ENCODE measurements at regions not wholly inside any gene's neighbourhood (a gene's known extent, or its start where the extent isn't known, plus 50 kb on each side); places are given as distances from the start of the nearest gene placed in this dataset.
"Not testable (repeated sequence)": the region's sequence is repeated elsewhere in the genome, so short reads cannot be mapped to it uniquely, and the experiment has no call there.

DNA sequence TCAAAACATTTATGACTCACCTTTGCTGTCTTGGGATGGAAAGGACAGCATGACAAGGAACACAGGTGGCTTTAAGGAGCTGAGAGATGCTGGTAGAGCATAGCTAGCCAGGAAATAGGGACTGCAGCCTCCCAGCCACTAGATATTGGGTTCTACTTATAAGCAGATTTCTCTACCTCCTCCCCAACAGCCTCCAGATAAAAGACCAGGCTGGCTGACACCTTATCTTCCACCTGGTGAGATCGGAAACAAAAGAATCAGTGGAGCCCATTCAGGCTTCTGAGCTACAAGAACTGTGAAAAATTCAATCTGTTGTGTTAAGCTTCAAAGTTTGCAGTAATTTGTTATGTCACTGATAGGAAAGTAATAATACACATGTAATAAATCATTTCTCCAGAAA lies 1278.5 kb upstream of the ZEB2 start:
- H3K4me3 ChIP-seq (ENCODE audit: low read depth, low read length), result no peak overlapping the region
- in situ Hi-C loops (cut with HindIII; ENCODE audit: low pct_ligation_motif_present, low sequenced_read_pairs), result no loop called here
- TF ChIP-seq, protein P1, sequence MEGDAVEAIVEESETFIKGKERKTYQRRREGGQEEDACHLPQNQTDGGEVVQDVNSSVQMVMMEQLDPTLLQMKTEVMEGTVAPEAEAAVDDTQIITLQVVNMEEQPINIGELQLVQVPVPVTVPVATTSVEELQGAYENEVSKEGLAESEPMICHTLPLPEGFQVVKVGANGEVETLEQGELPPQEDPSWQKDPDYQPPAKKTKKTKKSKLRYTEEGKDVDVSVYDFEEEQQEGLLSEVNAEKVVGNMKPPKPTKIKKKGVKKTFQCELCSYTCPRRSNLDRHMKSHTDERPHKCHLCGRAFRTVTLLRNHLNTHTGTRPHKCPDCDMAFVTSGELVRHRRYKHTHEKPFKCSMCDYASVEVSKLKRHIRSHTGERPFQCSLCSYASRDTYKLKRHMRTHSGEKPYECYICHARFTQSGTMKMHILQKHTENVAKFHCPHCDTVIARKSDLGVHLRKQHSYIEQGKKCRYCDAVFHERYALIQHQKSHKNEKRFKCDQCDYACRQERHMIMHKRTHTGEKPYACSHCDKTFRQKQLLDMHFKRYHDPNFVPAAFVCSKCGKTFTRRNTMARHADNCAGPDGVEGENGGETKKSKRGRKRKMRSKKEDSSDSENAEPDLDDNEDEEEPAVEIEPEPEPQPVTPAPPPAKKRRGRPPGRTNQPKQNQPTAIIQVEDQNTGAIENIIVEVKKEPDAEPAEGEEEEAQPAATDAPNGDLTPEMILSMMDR (IDR thresholded peaks at IDR 0.05; ENCODE audit: low read depth, low read length, missing control alignments), result no peak
- no peak overlapping the region for H3K27ac ChIP-seq
- H3K27me3 ChIP-seq (replicated peaks), result no peaks in the 10 kb centered on the region
- no peak for DNase-seq
- H3K36me3 ChIP-seq (replicated peaks), result no peaks in the 10 kb centered on the region

DNA sequence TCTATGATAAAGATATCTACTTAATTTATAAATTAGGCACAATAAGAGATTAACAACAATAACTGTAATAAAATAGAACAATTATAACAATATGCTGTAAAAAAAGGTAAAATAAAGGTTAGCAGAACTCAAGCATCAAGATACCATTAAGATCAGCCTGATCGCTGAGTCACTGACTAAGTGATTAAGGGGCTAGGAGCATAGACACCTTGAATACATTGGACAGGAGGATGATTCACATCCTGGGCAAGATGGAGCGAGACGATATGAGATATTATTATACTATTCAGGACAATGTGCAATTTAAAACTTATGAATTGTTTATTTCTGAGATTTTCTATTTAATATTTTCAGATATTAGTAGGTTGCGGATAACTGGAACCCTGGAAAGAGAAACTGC lies 1277.8 kb upstream of the ZEB2 start:
- H3K27me3 ChIP-seq (replicated peaks), result no peaks in the 10 kb centered on the region
- no peaks in the 10 kb centered on the region for H3K36me3 ChIP-seq (replicated peaks)
- H3K4me3 ChIP-seq (ENCODE audit: low read depth, low read length), result no peak overlapping the region
- TF ChIP-seq, protein P1 (IDR thresholded peaks at IDR 0.05; ENCODE audit: low read depth, low read length, missing control alignments), result no peak
- in situ Hi-C loops (cut with HindIII; ENCODE audit: low pct_ligation_motif_present, low sequenced_read_pairs), result no loop called here
- no peak overlapping the region for H3K27ac ChIP-seq
- DNase-seq, result no peak

DNA sequence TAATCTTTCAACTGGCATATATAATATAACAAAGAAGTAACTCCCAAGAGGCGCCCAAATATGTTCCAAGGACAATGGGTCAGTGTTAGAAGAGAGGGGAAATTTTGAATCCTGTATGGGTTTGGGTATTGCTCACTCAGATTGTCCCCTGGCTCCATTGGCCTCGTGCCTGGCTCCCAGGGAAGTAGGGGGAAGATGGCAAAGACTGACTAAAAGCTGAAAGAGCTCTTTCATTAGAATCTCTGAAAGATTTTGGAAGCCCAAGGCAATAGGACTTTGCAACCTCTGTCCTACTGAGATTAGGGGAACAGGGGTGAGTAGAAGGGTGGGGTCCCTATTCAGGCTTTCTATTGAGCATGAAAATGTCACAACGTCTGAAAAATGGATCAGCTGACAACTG lies 1272.8 kb upstream of the ZEB2 start:
- Histone ChIP-seq H3K4me3 (ENCODE audit: low read depth, low read length) (no peak overlapping the region), H3K27me3 (replicated peaks) (no peaks in the 10 kb centered on the region), H3K27ac (no peak overlapping the region), H3K36me3 (replicated peaks) (no peaks in the 10 kb centered on the region)
- TF ChIP-seq, protein P1 (IDR thresholded peaks at IDR 0.05; ENCODE audit: low read depth, low read length, missing control alignments), result no peak
- no peak for DNase-seq
- in situ Hi-C loops (cut with HindIII; ENCODE audit: low pct_ligation_motif_present, low sequenced_read_pairs), result no loop called here

DNA sequence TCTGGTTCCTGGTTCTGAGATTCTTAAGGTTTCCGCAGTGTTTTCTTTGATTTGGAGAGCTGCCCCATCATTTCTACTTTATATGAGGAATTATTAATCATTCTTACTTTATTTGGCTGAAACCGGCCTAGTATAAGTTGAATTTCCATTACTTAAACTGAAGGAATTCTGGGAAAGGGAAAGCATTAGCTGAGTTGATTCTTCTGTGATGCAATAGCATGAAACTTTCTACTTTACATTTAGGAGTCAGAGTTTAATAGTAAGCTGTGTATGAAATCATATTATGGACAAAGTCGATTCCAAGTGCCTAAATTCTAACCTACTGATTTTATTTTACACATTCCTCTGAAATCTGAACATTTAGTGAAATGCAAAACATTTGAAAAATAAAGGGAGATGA lies 1269.7 kb upstream of the ZEB2 start:
- DNase-seq, result no peak
- H3K27me3 ChIP-seq (replicated peaks), result no peaks in the 10 kb centered on the region
- no peaks in the 10 kb centered on the region for H3K36me3 ChIP-seq (replicated peaks)
- TF ChIP-seq, protein P1 (IDR thresholded peaks at IDR 0.05; ENCODE audit: low read depth, low read length, missing control alignments), result no peak
- in situ Hi-C loops (cut with HindIII; ENCODE audit: low pct_ligation_motif_present, low sequenced_read_pairs), result no loop called here
- no peak overlapping the region for H3K4me3 ChIP-seq (ENCODE audit: low read depth, low read length)
- H3K27ac ChIP-seq, result no peak overlapping the region

DNA sequence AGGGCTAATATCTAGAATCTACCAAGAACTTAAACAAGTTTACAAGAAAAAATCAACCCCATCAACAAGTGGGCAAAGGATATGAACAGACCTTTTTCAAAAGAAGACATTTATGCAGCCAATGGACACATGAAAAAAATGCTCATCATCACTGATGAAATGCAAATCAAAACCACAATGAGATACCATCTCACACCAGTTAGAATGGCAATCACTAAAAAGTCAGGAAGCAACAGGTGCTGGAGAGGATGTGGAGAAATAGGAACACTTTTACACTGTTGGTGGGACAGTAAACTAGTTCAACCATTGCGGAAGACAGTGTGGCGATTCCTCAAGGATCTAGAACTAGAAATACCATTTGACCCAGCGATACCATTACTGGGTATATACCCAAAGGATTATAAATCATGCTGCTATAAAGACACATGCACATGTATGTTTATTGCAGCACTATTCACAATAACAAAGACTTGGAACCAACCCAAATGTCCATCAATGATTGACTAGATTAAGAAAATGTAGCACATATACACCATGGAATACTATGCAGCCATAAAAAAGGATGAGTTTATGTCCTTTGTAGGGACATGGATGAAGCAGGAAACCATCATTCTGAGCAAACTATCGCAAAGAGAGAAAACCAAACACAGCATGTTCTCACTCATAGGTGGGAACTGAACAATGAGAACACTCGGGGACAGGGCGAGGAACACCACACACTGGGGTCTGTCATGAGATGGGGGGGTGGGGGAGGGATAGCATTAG lies 1267.9 kb upstream of the ZEB2 start:
- H3K27ac ChIP-seq; H3K36me3 ChIP-seq (replicated peaks); H3K4me3 ChIP-seq (ENCODE audit: low read depth, low read length); DNase-seq; H3K27me3 ChIP-seq (replicated peaks); in situ Hi-C loops (cut with HindIII; ENCODE audit: low pct_ligation_motif_present, low sequenced_read_pairs): not testable (repeated sequence)

DNA sequence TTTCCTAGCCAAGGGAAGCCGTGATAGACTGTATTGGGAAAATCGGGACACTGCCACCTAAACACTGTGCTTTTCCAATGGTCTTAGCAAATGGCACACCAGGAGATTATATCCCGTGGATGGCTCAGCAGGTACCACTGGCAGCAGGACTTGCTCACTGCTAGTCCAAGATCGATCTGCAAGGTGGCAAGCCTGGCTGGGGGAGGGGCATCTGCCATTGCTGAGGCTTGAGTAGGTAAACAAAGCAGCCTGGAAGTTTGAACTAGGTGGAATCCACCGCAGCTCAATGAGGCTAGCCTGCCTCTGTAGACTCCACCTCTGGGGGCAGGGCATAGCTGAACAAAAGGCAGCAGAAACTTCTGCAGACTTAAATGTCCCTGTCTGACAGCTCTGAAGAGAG lies 1262.7 kb upstream of the ZEB2 start:
- in situ Hi-C loops (cut with HindIII; ENCODE audit: low pct_ligation_motif_present, low sequenced_read_pairs); H3K4me3 ChIP-seq (ENCODE audit: low read depth, low read length); H3K27me3 ChIP-seq (replicated peaks); H3K36me3 ChIP-seq (replicated peaks); DNase-seq; H3K27ac ChIP-seq: not testable (repeated sequence)

DNA sequence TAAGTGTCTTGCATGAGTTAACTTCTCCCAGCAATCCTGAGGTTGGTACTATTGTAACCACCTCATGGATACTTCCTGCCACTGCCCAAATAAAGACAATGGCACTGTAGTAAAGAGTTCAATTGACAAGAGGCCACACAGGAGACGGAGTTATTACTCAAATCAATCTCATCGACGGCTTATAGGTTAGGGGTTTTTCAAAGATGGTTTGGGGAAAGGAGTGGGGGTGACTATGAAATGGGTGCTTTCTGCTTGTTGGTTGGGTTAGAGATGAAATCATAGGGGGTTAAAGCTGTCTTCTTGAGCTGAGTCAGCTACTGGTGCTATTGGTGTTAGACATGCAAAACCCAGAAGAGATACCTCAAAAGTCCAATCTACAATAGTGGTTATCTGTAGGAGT lies 1258.0 kb upstream of the ZEB2 start:
- TF ChIP-seq, protein P1 (IDR thresholded peaks at IDR 0.05; ENCODE audit: low read depth, low read length, missing control alignments), result no peak
- DNase-seq, result no peak
- Histone ChIP-seq H3K27ac (no peak overlapping the region), H3K36me3 (replicated peaks) (no peaks in the 10 kb centered on the region), H3K4me3 (ENCODE audit: low read depth, low read length) (no peak overlapping the region), H3K27me3 (replicated peaks) (no peaks in the 10 kb centered on the region)
- in situ Hi-C loops (cut with HindIII; ENCODE audit: low pct_ligation_motif_present, low sequenced_read_pairs), result no loop called here
